HL-60 (cell line): ENCODE measurements at regions not wholly inside any gene's neighbourhood (a gene's known extent, or its start where the extent isn't known, plus 50 kb on each side); places are given as distances from the start of the nearest gene placed in this dataset.
"Not testable (repeated sequence)": the region's sequence is repeated elsewhere in the genome, so short reads cannot be mapped to it uniquely, and the experiment has no call there.

Experiments
- DNase-seq, 2 experiments: peaks; one replicate each; pipeline ENCODE4 v3.0.0-alpha.2; 2010 to 2020; ENCODE audit warnings: low read depth in 1 of 2, low spot score in 1 of 2
- H3K27ac ChIP-seq: fragments of 250-450 bp; sonication (Bioruptor Pico); replicated peaks from 2 replicates; pipeline ENCODE4 v1.5.1; 2020; ENCODE audit warnings: mild to moderate bottlenecking, moderate library complexity
- H3K27me3 ChIP-seq: fragments of 250-450 bp; sonication (Bioruptor Pico); 2 replicates; pipeline ENCODE4 v1.5.1; 2021; ENCODE audit warnings: mild to moderate bottlenecking, moderate library complexity; ENCODE audit not compliant: insufficient read depth, poor library complexity, severe bottlenecking
- H3K4me3 ChIP-seq: replicated peaks from 2 replicates; pipeline ENCODE4 v1.5.1; 2011; ENCODE audit warnings: mild to moderate bottlenecking, control low read depth, low read length; ENCODE audit not compliant: insufficient read depth
- CTCF ChIP-seq: IDR thresholded peaks from one replicate; pipeline ENCODE4 v1.5.1; 2011; ENCODE audit warnings: low read length, control low read depth, inconsistent platforms; ENCODE audit not compliant: insufficient read depth
- GABPA ChIP-seq: IDR thresholded peaks from 2 replicates; pipeline ENCODE4 v1.6.1; 2012; ENCODE audit warnings: low read depth
- POLR2AphosphoS5 ChIP-seq: IDR thresholded peaks from 2 replicates; pipeline ENCODE4 v1.6.1; 2012; ENCODE audit warnings: low read depth
- REST ChIP-seq: IDR thresholded peaks from 2 replicates; pipeline ENCODE4 v1.6.1; 2012; ENCODE audit warnings: low read depth; ENCODE audit not compliant: insufficient replicate concordance
- SPI1 ChIP-seq: IDR thresholded peaks from 2 replicates; pipeline ENCODE4 v1.6.1; 2012; ENCODE audit warnings: low read depth, mild to moderate bottlenecking, borderline replicate concordance

- no peak for TF ChIP-seq GABPA
- no peak for TF ChIP-seq SPI1
- TF ChIP-seq REST = no peak
- no peak for TF ChIP-seq CTCF
- TF ChIP-seq POLR2AphosphoS5 = no peak
- Histone ChIP-seq H3K27me3 (no peaks in the 10 kb centered on the region), H3K4me3 (no peak overlapping the region), H3K27ac (no peak overlapping the region)
- no peak for DNase-seq
Measured at GRCh38 chr2:126050991-126051736, 604.8 kb upstream of the GYPC start.

- not testable (repeated sequence) for H3K27ac ChIP-seq, H3K27me3 ChIP-seq, H3K4me3 ChIP-seq, DNase-seq
Measured at GRCh38 chr2:126051737-126052240, 604.2 kb upstream of the GYPC start.

- no peaks in the 10 kb centered on the region for H3K27me3 ChIP-seq
- no peak overlapping the region for H3K27ac ChIP-seq
- no peak overlapping the region for H3K4me3 ChIP-seq
- TF ChIP-seq POLR2AphosphoS5 = no peak
- TF ChIP-seq GABPA = no peak
- no peak for TF ChIP-seq CTCF
- no peak for TF ChIP-seq SPI1
- DNase-seq = no peak
Measured at GRCh38 chr2:126059379-126059778, 596.6 kb upstream of the GYPC start.

GRCh38 chr2:126085011-126085795, 570.8 kb upstream of the GYPC start:
- Histone ChIP-seq H3K27me3 (no peaks in the 10 kb centered on the region), H3K27ac (no peak overlapping the region), H3K4me3 (no peak overlapping the region)
- DNase-seq = no peak
- TF ChIP-seq GABPA (no peak), POLR2AphosphoS5 (no peak), SPI1 (no peak), REST (no peak), CTCF (no peak)
